A549 (cell line): ENCODE measurements at regions not wholly inside any gene's neighbourhood (a gene's known extent, or its start where the extent isn't known, plus 50 kb on each side); places are given as distances from the start of the nearest gene placed in this dataset.

Experiments
- ATAC-seq, 2 experiments: fragments of 200-7000 bp in 1 of 2; fragments of >200 bp in 1 of 2; cut with Nextera tagmentation in 1 of 2; cut with Tn5 transposase in 1 of 2; 3 replicates each; pipeline versions ENCODE4 v1.8.0 to v1.9.1; 2018 to 2020; ENCODE audit warnings: mild to moderate bottlenecking in 1 of 2, moderate library complexity in 1 of 2
- CTCF ChIA-PET: fragments of 300-600 bp; sonication (Branson Sonifier 250); formaldehyde crosslinking; extraction: SDS; loops from one replicate; lab custom pipeline; 2021; ENCODE audit warnings: antibody characterized with exemption, inconsistent platforms; lab: Yijun Ruan, JAX
- POLR2A ChIA-PET: fragments of 350-600 bp; formaldehyde crosslinking; extraction: SDS; loops from one replicate; lab custom pipeline; 2021; ENCODE audit warnings: antibody characterized with exemption, inconsistent platforms; lab: Yijun Ruan, JAX
- DNase-seq, 2 experiments: peaks; one replicate each; pipeline versions ENCODE4 v3.0.0 to v3.0.0-alpha.2; 2011 to 2016; ENCODE audit warnings: low read depth in 1 of 2, low spot score in 1 of 2
- FAIRE-seq: peaks from 2 replicates; lab custom pipeline; 2011; peaks lifted over from hg19 to GRCh38; lab: Jason Lieb, UNC
- H3K27ac ChIP-seq, 2 experiments: fragments of >200 bp; sonication (Bioruptor Twin); formaldehyde crosslinking; 3 replicates each; pipeline ENCODE4 v1.5.1; 2016 to 2017
- H3K4me1 ChIP-seq: fragments of >200 bp; sonication (Bioruptor Twin); formaldehyde crosslinking; 3 replicates; pipeline ENCODE4 v1.6.1; 2016
- H3K4me2 ChIP-seq: fragments of >200 bp; sonication (Bioruptor Twin); formaldehyde crosslinking; 3 replicates; pipeline ENCODE4 v1.6.1; 2016
- H3K4me3 ChIP-seq: fragments of >200 bp; sonication (Bioruptor Twin); formaldehyde crosslinking; 3 replicates; pipeline ENCODE4 v1.5.1; 2016
- H3K9me3 ChIP-seq: fragments of >200 bp; sonication (Bioruptor Twin); formaldehyde crosslinking; 3 replicates; pipeline ENCODE4 v1.6.1; 2016
- ATOH8 ChIP-seq: fragments of 250-450 bp; sonication (Bioruptor Pico); IDR thresholded peaks from 2 replicates; pipeline ENCODE4 v1.5.0; 2020; ENCODE audit warnings: low read depth, mild to moderate bottlenecking, moderate library complexity
- BCL3 ChIP-seq: fragments of >200 bp; sonication (Bioruptor Twin); formaldehyde crosslinking; IDR thresholded peaks from 3 replicates; pipeline ENCODE4 v1.6.1; 2016
- BHLHE40 ChIP-seq: IDR thresholded peaks from 2 replicates; pipeline ENCODE4 v1.6.1; 2012; ENCODE audit warnings: low read depth, low read length, inconsistent platforms
- CBX2 ChIP-seq: fragments of 200-600 bp; sonication (generic); IDR thresholded peaks from 2 replicates; pipeline ENCODE4 v1.6.1; 2016; ENCODE audit warnings: low read depth, mild to moderate bottlenecking, borderline replicate concordance
- CEBPB ChIP-seq, 2 experiments: fragments of >200 bp in 1 of 2; sonication (Bioruptor Twin) in 1 of 2; formaldehyde crosslinking in 1 of 2; IDR thresholded peaks; 2 replicates each; pipeline ENCODE4 v1.6.1; 2012 to 2016
- CHD2 ChIP-seq: fragments of 150-350 bp; IDR thresholded peaks from 2 replicates; pipeline ENCODE4 v1.6.1; 2014; ENCODE audit warnings: low read length; ENCODE audit not compliant: partially characterized antibody
- CHD4 ChIP-seq: fragments of 200-600 bp; sonication (generic); IDR thresholded peaks from 2 replicates; pipeline ENCODE4 v1.6.1; 2016; ENCODE audit warnings: antibody characterized with exemption, mild to moderate bottlenecking, borderline replicate concordance
- EHF ChIP-seq: fragments of 250-450 bp; sonication (Bioruptor Pico); IDR thresholded peaks from 2 replicates; pipeline ENCODE4 v1.5.0; 2020; ENCODE audit warnings: mild to moderate bottlenecking
- EHMT2 ChIP-seq: fragments of 200-600 bp; sonication (generic); IDR thresholded peaks from 2 replicates; pipeline ENCODE4 v1.6.1; 2016; ENCODE audit warnings: antibody characterized with exemption, low read depth, mild to moderate bottlenecking, moderate library complexity
- FOSB ChIP-seq: fragments of 250-450 bp; sonication (Bioruptor Pico); IDR thresholded peaks from 2 replicates; pipeline ENCODE4 v1.5.0; 2020; ENCODE audit warnings: mild to moderate bottlenecking, moderate library complexity
- HOXB13 ChIP-seq: fragments of 250-450 bp; sonication (Bioruptor Pico); IDR thresholded peaks from 2 replicates; pipeline ENCODE4 v1.5.0; 2020; ENCODE audit warnings: low read depth, mild to moderate bottlenecking, moderate library complexity
- HOXB5 ChIP-seq: fragments of 250-450 bp; sonication (Bioruptor Pico); IDR thresholded peaks from 2 replicates; pipeline ENCODE4 v1.5.0; 2020; ENCODE audit warnings: mild to moderate bottlenecking, moderate library complexity
- JUNB ChIP-seq: fragments of >200 bp; sonication (Bioruptor Twin); formaldehyde crosslinking; IDR thresholded peaks from 2 replicates; pipeline ENCODE4 v1.6.1; 2016
- KDM1A ChIP-seq: fragments of 200-600 bp; sonication (generic); IDR thresholded peaks from 2 replicates; pipeline ENCODE4 v1.6.1; 2016; ENCODE audit warnings: low read depth, mild to moderate bottlenecking
- KDM5A ChIP-seq: fragments of 200-600 bp; sonication (generic); IDR thresholded peaks from 2 replicates; pipeline ENCODE4 v1.6.1; 2016; ENCODE audit warnings: antibody characterized with exemption, mild to moderate bottlenecking
- MAZ ChIP-seq: fragments of 150-350 bp; IDR thresholded peaks from 2 replicates; pipeline ENCODE4 v1.6.1; 2014; ENCODE audit warnings: antibody characterized with exemption, low read depth, low read length, borderline replicate concordance
- NFE2L2 ChIP-seq: fragments of 150-350 bp; conservative IDR thresholded peaks from 2 replicates; pipeline ENCODE4 v1.6.1; 2014; ENCODE audit warnings: low read length
- PHF8 ChIP-seq: fragments of 200-600 bp; sonication (generic); IDR thresholded peaks from 2 replicates; pipeline ENCODE4 v1.6.1; 2016; ENCODE audit warnings: low read depth, mild to moderate bottlenecking, antibody characterized with exemption, moderate library complexity, borderline replicate concordance
- POLR2A ChIP-seq: IDR thresholded peaks from 2 replicates; pipeline ENCODE4 v1.6.1; 2012; ENCODE audit warnings: mild to moderate bottlenecking, low read length
- POLR2AphosphoS2 ChIP-seq: conservative IDR thresholded peaks from 2 replicates; pipeline ENCODE4 v1.6.1; 2012; ENCODE audit warnings: low read length, improper control_type of control experiment, inconsistent platforms
- RFX5 ChIP-seq: fragments of 450-650 bp; IDR thresholded peaks from 2 replicates; pipeline ENCODE4 v1.7.1; 2014; ENCODE audit warnings: antibody characterized with exemption, mild to moderate bottlenecking, moderate library complexity
- RNF2 ChIP-seq: fragments of 200-600 bp; sonication (generic); IDR thresholded peaks from 2 replicates; pipeline ENCODE4 v1.6.1; 2016; ENCODE audit warnings: low read depth, mild to moderate bottlenecking, antibody characterized with exemption, moderate library complexity, borderline replicate concordance
- SMC3 ChIP-seq: fragments of >200 bp; sonication (Bioruptor Twin); formaldehyde crosslinking; IDR thresholded peaks from 3 replicates; pipeline ENCODE4 v1.6.1; 2018; ENCODE audit warnings: inconsistent platforms
- SREBF2 ChIP-seq: fragments of 450-650 bp; IDR thresholded peaks from 2 replicates; pipeline ENCODE4 v1.6.1; 2014; ENCODE audit warnings: mild to moderate bottlenecking, moderate library complexity
- TP53 ChIP-seq: fragments of 250-450 bp; sonication (Bioruptor Pico); IDR thresholded peaks from 2 replicates; pipeline ENCODE4 v1.5.0; 2021; ENCODE audit warnings: mild to moderate bottlenecking, moderate library complexity
- ZNF302 ChIP-seq: fragments of 250-450 bp; sonication (Bioruptor Pico); IDR thresholded peaks from 2 replicates; pipeline ENCODE4 v1.9.0; 2021; ENCODE audit warnings: inconsistent platforms, mild to moderate bottlenecking, moderate library complexity
- WGBS: methylation state at CpG from one replicate; pipeline ENCODE4 v1.1.6; 2017; ENCODE audit errors: missing lambda C conversion rate; 5-methylcytosine and 5-hydroxymethylcytosine counted together
- TF ChIP-seq, protein P1 (sequence below): IDR thresholded peaks from 2 replicates; pipeline ENCODE4 v1.6.1; 2012
- TF ChIP-seq, protein P2 (sequence below): IDR thresholded peaks from 2 replicates; pipeline ENCODE4 v1.6.1; 2012; ENCODE audit warnings: low read depth, borderline replicate concordance
- TF ChIP-seq, protein P3 (sequence below): IDR thresholded peaks from 2 replicates; pipeline ENCODE4 v1.6.1; 2012

DNA sequence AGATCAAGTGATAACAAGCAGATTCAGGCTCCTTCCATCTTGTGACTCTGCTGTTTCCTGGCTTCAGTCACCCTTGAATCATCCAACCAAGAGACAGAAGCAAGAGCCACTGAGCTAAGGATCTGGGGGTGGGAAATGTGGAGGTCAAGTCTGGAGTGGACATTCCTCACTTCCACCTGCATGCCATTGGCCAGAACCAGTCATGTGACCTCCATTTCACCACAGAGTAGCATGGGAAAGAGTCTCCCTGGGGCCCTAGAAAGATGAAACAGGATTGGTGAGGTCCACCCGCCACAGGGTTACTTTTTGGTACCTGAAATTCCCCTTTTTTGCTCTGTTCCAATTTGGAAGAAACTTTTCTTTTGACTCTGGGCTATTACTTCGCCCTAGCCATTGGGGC, 1006.0 kb upstream of the EEF2KMT start:
- ChIA-PET POLR2A (no interaction called here), CTCF (no interaction called here)
- H3K27ac ChIP-seq = no peak overlapping the region
- no peaks in the 10 kb centered on the region for H3K9me3 ChIP-seq
- DNase-seq = no peak
- H3K4me1 ChIP-seq = no peaks in the 10 kb centered on the region
- no peak overlapping the region for H3K4me3 ChIP-seq
- no peak overlapping the region for H3K4me2 ChIP-seq
- ATAC-seq = no peak
- TF ChIP-seq CHD2 = no peak
- no peak for TF ChIP-seq KDM5A
- TF ChIP-seq, protein P1, sequence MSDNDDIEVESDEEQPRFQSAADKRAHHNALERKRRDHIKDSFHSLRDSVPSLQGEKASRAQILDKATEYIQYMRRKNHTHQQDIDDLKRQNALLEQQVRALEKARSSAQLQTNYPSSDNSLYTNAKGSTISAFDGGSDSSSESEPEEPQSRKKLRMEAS = no peak
- no peak for TF ChIP-seq POLR2AphosphoS2
- no peak for TF ChIP-seq CEBPB (IDR thresholded peaks at IDR 0.05)
- no peak for TF ChIP-seq FOSB (CRISPR knock-in tag)
- TF ChIP-seq HOXB13 (CRISPR knock-in tag) = no peak
- TF ChIP-seq MAZ = no peak
- no peak for TF ChIP-seq JUNB
- no peak for TF ChIP-seq RNF2
- 2% methylated on average over 2 of the region's 2 CpGs for WGBS
- no peak for FAIRE-seq

DNA sequence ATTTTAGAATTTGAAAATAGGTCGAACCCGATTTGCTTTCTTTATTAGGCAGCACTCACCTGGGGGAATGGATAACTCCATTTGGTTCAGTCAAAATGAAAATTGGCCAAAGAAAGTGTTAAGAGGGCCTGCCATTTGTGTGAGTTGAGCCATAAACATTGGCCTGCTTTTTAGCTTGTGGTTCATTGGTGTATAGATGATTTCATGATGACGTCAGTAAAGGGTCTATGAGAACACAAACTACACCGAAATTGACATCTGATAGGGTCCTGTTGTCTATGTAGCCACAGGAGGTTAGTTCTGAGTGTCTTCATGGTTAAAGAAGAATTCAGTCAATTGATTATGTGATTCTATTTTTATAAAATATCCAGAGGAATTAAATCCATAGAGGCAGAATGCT, 1001.5 kb upstream of the EEF2KMT start:
- Histone ChIP-seq H3K4me1 (no peaks in the 10 kb centered on the region), H3K9me3 (no peaks in the 10 kb centered on the region), H3K4me2 (no peak overlapping the region), H3K27ac (no peak overlapping the region), H3K4me3 (no peak overlapping the region)
- DNase-seq (no peak), ATAC-seq (no peak), FAIRE-seq (no peak)
- POLR2A ChIA-PET = no interaction called here
- TF ChIP-seq EHMT2 = no peak
- no peak for TF ChIP-seq RFX5
- WGBS = 2% methylated on average over 4 of the region's 4 CpGs
- CTCF ChIA-PET = no interaction called here

DNA sequence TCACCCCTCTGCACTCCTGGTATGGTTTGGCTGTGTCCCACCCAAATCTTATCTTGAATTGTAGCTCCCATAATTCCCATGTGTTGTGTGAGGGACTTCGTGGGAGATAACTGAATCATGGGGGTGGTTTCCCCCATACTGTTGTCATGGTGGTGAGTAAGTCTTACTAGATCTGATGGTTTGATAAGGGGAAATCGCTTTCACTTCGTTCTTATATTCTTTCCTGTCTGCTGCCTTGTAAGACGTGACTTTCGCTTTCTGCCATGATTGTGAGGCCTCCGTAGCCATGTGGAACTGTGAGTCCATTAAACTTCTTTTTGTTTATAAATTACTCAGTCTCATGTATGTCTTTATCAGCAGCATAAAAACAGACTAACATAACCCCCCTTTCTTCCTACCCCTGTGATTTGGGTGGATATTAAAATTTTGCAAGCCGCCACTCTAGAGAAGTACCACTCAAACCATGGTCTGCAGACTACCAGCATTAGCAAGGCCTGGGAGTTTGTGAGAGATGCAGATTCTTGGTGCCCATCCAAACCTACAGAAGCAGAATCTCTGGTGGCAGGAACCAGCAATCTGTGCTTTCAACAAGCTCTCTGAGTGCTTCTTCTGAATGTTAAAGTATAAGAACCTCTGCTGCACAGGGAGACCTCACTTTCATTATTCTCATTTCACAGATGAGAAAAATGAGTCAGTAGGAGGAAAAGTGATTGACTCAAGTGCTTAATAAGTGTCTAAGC, 999.5 kb upstream of the EEF2KMT start:
- FAIRE-seq = no peak
- TF ChIP-seq BCL3 (no peak), ATOH8 (CRISPR knock-in tag) (no peak), KDM1A (no peak), PHF8 (no peak), TP53 (CRISPR knock-in tag) (no peak), SMC3 (no peak), FOSB (CRISPR knock-in tag) (no peak), SREBF2 (no peak), ZNF302 (no peak), HOXB5 (CRISPR knock-in tag) (no peak), NFE2L2 (no peak), BHLHE40 (no peak), CBX2 (no peak), EHF (CRISPR knock-in tag) (no peak), POLR2AphosphoS2 (no peak), CHD4 (no peak), POLR2A (no peak)
- TF ChIP-seq, protein P2, sequence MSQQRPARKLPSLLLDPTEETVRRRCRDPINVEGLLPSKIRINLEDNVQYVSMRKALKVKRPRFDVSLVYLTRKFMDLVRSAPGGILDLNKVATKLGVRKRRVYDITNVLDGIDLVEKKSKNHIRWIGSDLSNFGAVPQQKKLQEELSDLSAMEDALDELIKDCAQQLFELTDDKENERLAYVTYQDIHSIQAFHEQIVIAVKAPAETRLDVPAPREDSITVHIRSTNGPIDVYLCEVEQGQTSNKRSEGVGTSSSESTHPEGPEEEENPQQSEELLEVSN = no peak
- TF ChIP-seq, protein P3, sequence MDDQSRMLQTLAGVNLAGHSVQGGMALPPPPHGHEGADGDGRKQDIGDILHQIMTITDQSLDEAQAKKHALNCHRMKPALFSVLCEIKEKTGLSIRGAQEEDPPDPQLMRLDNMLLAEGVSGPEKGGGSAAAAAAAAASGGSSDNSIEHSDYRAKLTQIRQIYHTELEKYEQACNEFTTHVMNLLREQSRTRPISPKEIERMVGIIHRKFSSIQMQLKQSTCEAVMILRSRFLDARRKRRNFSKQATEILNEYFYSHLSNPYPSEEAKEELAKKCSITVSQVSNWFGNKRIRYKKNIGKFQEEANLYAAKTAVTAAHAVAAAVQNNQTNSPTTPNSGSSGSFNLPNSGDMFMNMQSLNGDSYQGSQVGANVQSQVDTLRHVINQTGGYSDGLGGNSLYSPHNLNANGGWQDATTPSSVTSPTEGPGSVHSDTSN = no peak
- TF ChIP-seq, protein P1 = no peak
- TF ChIP-seq, all 56 proteins: peak for 0
- 18% methylated on average over 7 of the region's 7 CpGs for WGBS
- Histone ChIP-seq H3K9me3 (peaks cover 3% of the 10 kb centered on the region; the same call in 1 of the 3 replicates), H3K4me2 (no peak overlapping the region), H3K4me3 (no peak overlapping the region), H3K4me1 (no peaks in the 10 kb centered on the region), H3K27ac (no peak overlapping the region)
- ATAC-seq = no peak
- POLR2A ChIA-PET = no interaction called here
- CTCF ChIA-PET = no interaction called here
- DNase-seq = no peak
